ENCODE measurements at regions not wholly inside any gene's neighbourhood (a gene's known extent, or its start where the extent isn't known, plus 50 kb on each side); places are given as distances from the start of the nearest gene placed in this dataset.

DNA sequence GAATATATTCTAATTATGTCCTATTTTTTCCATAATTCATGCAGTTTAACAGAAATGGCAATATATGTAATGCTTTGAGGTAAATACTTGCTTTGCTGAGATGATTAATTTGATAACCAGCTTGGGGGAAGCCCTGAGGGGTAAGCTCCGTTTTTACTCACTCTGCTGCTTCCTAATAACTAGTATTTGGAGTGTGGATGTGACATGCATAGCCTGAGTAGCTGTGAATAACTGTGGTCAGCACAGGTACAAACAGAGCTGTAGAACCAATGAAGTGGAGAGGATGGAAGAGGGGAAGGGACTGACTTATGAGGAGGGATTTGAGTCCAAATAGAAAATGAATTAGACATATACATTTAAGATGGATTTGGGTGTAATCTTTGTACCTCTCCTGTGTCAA lies 1495.5 kb upstream of the DDX18 start:
- H3K9me3 Mint-ChIP-seq, result no peaks in the 10 kb centered on the region
- no peak overlapping the region for H3K4me3 Mint-ChIP-seq
- H3K27ac Mint-ChIP-seq (ENCODE audit: unreplicated experiment), result no peak overlapping the region
- no peaks in the 10 kb centered on the region for H3K36me3 Mint-ChIP-seq (ENCODE audit: low read depth)
- H3K4me1 Mint-ChIP-seq, result no peaks in the 10 kb centered on the region
- TF ChIP-seq, protein P1, sequence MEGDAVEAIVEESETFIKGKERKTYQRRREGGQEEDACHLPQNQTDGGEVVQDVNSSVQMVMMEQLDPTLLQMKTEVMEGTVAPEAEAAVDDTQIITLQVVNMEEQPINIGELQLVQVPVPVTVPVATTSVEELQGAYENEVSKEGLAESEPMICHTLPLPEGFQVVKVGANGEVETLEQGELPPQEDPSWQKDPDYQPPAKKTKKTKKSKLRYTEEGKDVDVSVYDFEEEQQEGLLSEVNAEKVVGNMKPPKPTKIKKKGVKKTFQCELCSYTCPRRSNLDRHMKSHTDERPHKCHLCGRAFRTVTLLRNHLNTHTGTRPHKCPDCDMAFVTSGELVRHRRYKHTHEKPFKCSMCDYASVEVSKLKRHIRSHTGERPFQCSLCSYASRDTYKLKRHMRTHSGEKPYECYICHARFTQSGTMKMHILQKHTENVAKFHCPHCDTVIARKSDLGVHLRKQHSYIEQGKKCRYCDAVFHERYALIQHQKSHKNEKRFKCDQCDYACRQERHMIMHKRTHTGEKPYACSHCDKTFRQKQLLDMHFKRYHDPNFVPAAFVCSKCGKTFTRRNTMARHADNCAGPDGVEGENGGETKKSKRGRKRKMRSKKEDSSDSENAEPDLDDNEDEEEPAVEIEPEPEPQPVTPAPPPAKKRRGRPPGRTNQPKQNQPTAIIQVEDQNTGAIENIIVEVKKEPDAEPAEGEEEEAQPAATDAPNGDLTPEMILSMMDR (conservative IDR thresholded peaks at IDR 0.05), result no peak
- H3K27me3 Mint-ChIP-seq (ENCODE audit: low read depth), result no peaks in the 10 kb centered on the region
- DNase-seq (ENCODE audit: low read depth, low spot score), result no peak

DNA sequence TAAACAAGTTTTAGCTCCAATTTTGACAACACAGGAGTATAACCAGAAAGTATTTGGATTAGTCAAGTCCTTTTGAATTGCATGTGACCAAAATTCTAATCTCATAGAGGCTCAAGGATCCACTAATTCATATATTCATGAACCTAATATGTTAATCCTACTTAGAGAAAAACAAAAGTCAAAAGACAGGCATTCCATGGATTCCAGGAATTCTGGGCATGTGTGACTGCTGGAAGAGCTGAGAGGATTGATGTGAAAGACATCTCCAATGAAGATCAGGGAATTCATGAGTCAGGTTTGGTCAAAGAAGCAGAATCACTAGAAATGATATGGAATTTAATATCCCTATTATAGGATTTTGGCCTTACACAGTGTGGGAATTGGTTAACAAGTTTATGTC lies 1494.6 kb upstream of the DDX18 start:
- H3K9me3 Mint-ChIP-seq, result no peaks in the 10 kb centered on the region
- no peak overlapping the region for H3K4me3 Mint-ChIP-seq
- TF ChIP-seq, protein P1 (conservative IDR thresholded peaks at IDR 0.05), result no peak
- DNase-seq (ENCODE audit: low read depth, low spot score), result no peak
- H3K27me3 Mint-ChIP-seq (ENCODE audit: low read depth), result no peaks in the 10 kb centered on the region
- no peaks in the 10 kb centered on the region for H3K36me3 Mint-ChIP-seq (ENCODE audit: low read depth)
- no peak overlapping the region for H3K27ac Mint-ChIP-seq (ENCODE audit: unreplicated experiment)
- H3K4me1 Mint-ChIP-seq, result no peaks in the 10 kb centered on the region

DNA sequence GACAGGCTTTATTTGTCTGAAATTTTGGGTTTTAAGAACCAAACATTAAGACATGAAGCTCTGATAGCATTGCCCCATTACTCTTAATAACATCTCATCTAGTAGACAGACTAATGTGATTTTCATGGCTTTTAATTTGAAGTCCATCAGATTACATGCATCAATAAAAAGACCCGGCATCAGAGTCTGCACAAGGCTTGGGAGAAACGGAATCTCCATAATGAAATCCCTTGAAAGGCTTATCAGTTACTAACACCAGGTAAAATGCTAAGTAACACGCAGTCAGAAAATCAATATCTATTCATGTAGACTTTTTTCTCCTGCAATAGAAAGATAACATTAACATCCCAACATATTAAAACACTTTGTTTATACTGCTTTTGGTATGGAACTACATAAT lies 1485.2 kb upstream of the DDX18 start:
- Mint-ChIP-seq H3K27ac (ENCODE audit: unreplicated experiment) (no peak overlapping the region), H3K36me3 (ENCODE audit: low read depth) (no peaks in the 10 kb centered on the region), H3K4me1 (no peaks in the 10 kb centered on the region), H3K4me3 (no peak overlapping the region), H3K27me3 (ENCODE audit: low read depth) (no peaks in the 10 kb centered on the region), H3K9me3 (peaks cover 2% of the 10 kb centered on the region)
- no peak for DNase-seq (ENCODE audit: low read depth, low spot score)
- TF ChIP-seq, protein P1 (conservative IDR thresholded peaks at IDR 0.05), result no peak

DNA sequence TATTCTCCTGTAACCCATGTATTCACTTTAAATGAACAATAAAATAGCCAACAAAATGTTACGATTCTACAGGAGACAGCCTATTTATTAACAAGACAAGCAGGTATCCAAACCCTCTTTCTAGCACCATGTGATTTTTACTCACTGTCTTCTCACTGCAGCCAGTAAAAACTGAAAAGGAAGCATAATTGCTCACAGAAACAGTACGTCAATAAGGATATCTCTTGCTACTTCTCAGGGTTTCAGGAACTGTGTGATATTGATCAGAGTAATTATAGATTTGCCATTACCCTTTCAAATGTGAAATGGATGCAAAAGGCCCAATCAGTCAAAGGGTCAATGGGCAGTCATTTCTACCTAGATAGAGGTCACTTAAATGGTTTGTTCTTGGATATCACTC lies 1473.8 kb upstream of the DDX18 start:
- no peaks in the 10 kb centered on the region for H3K4me1 Mint-ChIP-seq
- no peaks in the 10 kb centered on the region for H3K27me3 Mint-ChIP-seq (ENCODE audit: low read depth)
- H3K36me3 Mint-ChIP-seq (ENCODE audit: low read depth), result no peaks in the 10 kb centered on the region
- no peak overlapping the region for H3K4me3 Mint-ChIP-seq
- no peak overlapping the region for H3K27ac Mint-ChIP-seq (ENCODE audit: unreplicated experiment)
- DNase-seq (ENCODE audit: low read depth, low spot score), result no peak
- TF ChIP-seq, protein P1 (conservative IDR thresholded peaks at IDR 0.05), result no peak
- no peaks in the 10 kb centered on the region for H3K9me3 Mint-ChIP-seq

DNA sequence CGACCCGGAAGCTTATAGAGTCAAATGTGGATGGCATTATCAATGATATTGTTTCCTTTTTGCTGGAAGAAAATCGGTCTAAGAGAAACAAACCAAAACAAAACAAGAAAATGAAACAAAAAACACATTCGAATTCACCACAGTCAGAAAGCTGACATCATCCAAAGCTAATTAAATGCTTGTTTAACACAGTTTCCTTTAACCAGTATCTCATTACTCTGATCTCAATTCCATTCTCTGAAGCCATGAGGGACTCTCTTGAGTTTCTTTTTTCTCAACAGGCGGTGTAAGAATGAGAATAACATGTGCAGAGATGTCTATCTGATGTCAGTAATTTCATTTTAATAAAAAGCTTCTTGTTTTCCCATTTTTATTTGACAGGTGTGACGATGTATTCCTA lies 1448.3 kb upstream of the DDX18 start:
- peaks cover 7% of the 10 kb centered on the region for H3K4me1 Mint-ChIP-seq
- DNase-seq (ENCODE audit: low read depth, low spot score), result no peak
- H3K9me3 Mint-ChIP-seq, result no peaks in the 10 kb centered on the region
- no peaks in the 10 kb centered on the region for H3K36me3 Mint-ChIP-seq (ENCODE audit: low read depth)
- TF ChIP-seq, protein P1 (conservative IDR thresholded peaks at IDR 0.05), result no peak
- H3K27me3 Mint-ChIP-seq (ENCODE audit: low read depth), result no peaks in the 10 kb centered on the region
- H3K4me3 Mint-ChIP-seq, result no peak overlapping the region
- H3K27ac Mint-ChIP-seq (ENCODE audit: unreplicated experiment), result no peak overlapping the region

DNA sequence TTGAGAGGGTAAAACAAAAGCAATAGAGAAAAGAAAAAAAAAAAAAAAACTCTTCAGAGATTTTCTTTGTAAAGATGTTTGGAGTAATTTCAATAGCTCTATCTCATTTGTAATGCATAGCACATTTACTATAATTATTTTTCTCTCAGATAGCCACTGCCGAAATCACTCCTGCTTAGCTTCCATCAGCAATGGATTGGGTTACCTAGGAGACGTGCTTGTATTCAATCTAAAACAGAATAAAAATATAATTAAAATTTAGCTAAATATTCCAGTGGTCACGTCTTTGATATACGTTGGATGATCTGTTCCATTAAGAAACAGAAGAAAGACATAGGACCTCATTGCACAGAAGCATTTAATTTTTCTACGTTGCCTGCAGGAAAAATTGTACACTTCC lies 1435.7 kb upstream of the DDX18 start:
- no peaks in the 10 kb centered on the region for H3K27me3 Mint-ChIP-seq (ENCODE audit: low read depth)
- no peaks in the 10 kb centered on the region for H3K9me3 Mint-ChIP-seq
- H3K36me3 Mint-ChIP-seq (ENCODE audit: low read depth), result no peaks in the 10 kb centered on the region
- H3K27ac Mint-ChIP-seq (ENCODE audit: unreplicated experiment), result no peak overlapping the region
- DNase-seq (ENCODE audit: low read depth, low spot score), result no peak
- no peak overlapping the region for H3K4me3 Mint-ChIP-seq
- no peaks in the 10 kb centered on the region for H3K4me1 Mint-ChIP-seq
- TF ChIP-seq, protein P1 (conservative IDR thresholded peaks at IDR 0.05), result no peak
